Pancreas (tissue), 10 donors: ENCODE measurements at regions not wholly inside any gene's neighbourhood (a gene's known extent, or its start where the extent isn't known, plus 50 kb on each side); places are given as distances from the start of the nearest gene placed in this dataset.

Experiments used
- ATAC-seq, 4 donors: fragments of 200-7000 bp; cut with Tn5 transposase; one replicate each; pipeline versions ENCODE4 v1.8.0 to v1.9.1; 2020; ENCODE audit warnings: mild to moderate bottlenecking in 4 of 4, moderate library complexity in 4 of 4
- DNase-seq, 6 donors: peaks; one replicate each; pipeline ENCODE4 v3.0.0-alpha.2; 2020
- FAIRE-seq: peaks from 2 replicates; lab custom pipeline; 2012; peaks lifted over from hg19 to GRCh38; lab: Jason Lieb, UNC
- H3K27ac ChIP-seq, 4 donors: fragments of 200-600 bp; sonication (generic); 1 replicate in 3 of 4; 2 replicates in 1 of 4; pipeline versions ENCODE4 v1.5.0 to v1.8.0; 2020
- H3K27me3 ChIP-seq, 4 donors: fragments of 200-600 bp; one replicate each; pipeline ENCODE4 v1.8.0; 2021
- H3K36me3 ChIP-seq, 3 donors: fragments of 200-600 bp; sonication (generic) in 1 of 3; one replicate each; pipeline versions ENCODE4 v1.5.0 to v1.8.0; 2020 to 2021
- H3K4me1 ChIP-seq, 3 donors: fragments of 200-600 bp; one replicate each; pipeline ENCODE4 v1.8.0; 2021
- H3K4me3 ChIP-seq, 4 donors: fragments of 200-600 bp; sonication (generic) in 2 of 4; one replicate each; pipeline versions ENCODE4 v1.5.0 to v1.8.0; 2020 to 2021
- H3K9me3 ChIP-seq, 4 donors: fragments of 200-600 bp; one replicate each; pipeline ENCODE4 v1.8.0; 2021
- CTCF ChIP-seq, 4 donors: fragments of 200-600 bp; sonication (generic) in 3 of 4; IDR thresholded peaks; one replicate each; pipeline versions ENCODE4 v1.5.0 to v1.8.0; 2021; ENCODE audit warnings: antibody characterized with exemption in 4 of 4
- WGBS, 2 donors: extraction: QIAGEN DNeasy Blood & Tissue Kit; methylation state at CpG; one replicate each; pipeline ENCODE4 v1.1.7; 2013; 5-methylcytosine and 5-hydroxymethylcytosine counted together
- intact Hi-C, 3 donors: fragments of 100-400 bp; cut with DNase I; formaldehyde crosslinking; loops; one replicate each; pipeline versions ENCODE4 v1.11.1 to v1.14.2; 2022
- donor health status: healthy with polysubstance abuse.
- donor health status: DM: no; HTN: no; CAD: no; lungs with moderate emphysema.
- donor health status: DM: no; HTN: no; CAD: no.
- donor health status: control.
- donor health status: control.
- donor health status: Bipolar disorder and iron deficiency.
- donor health status: DM: yes; HTN: yes; CAD: no.
- donor health status: DM: no; HTN: no; CAD: no.
- donor health status: DM: no; HTN: no; CAD: no.
- donor health status: DM: yes; HTN: yes; CAD: no.

- intact Hi-C loops, result no loop called here
- H3K36me3 ChIP-seq, result no peaks in the 10 kb centered on the region
- no peak overlapping the region for H3K27ac ChIP-seq
- FAIRE-seq (no peak), DNase-seq (no peak), ATAC-seq (no peak)
- H3K9me3 ChIP-seq, result no peaks in the 10 kb centered on the region
- H3K4me3 ChIP-seq, result no peak overlapping the region
- 39 to 51% methylated on average over 4 of the region's 4 CpGs for WGBS, 2 donors
- no peaks in the 10 kb centered on the region for H3K4me1 ChIP-seq
- no peaks in the 10 kb centered on the region for H3K27me3 ChIP-seq
- TF ChIP-seq CTCF (IDR thresholded peaks at IDR 0.05), result no peak
Measured at GRCh38 chr11:44403176-44403575, 93.2 kb upstream of the ALX4 start.

GRCh38 chr11:44403587-44404273 is 93.8 kb upstream of the ALX4 start:
- no peak for TF ChIP-seq CTCF (IDR thresholded peaks at IDR 0.05)
- no peaks in the 10 kb centered on the region for H3K9me3 ChIP-seq
- H3K27ac ChIP-seq, result no peak overlapping the region
- DNase-seq, result no peak
- FAIRE-seq, result no peak
- 51 to 58% methylated on average over 6 of the region's 6 CpGs for WGBS, 2 donors
- no peaks in the 10 kb centered on the region for H3K4me1 ChIP-seq
- no peaks in the 10 kb centered on the region for H3K27me3 ChIP-seq
- intact Hi-C loops, result no loop called here
- ATAC-seq, result no peak
- no peak overlapping the region for H3K4me3 ChIP-seq
- no peaks in the 10 kb centered on the region for H3K36me3 ChIP-seq

- intact Hi-C loops, result no loop called here
- DNase-seq (no peak), ATAC-seq (no peak), FAIRE-seq (no peak)
- Histone ChIP-seq H3K4me1 (no peaks in the 10 kb centered on the region), H3K9me3 (no peaks in the 10 kb centered on the region), H3K36me3 (no peaks in the 10 kb centered on the region), H3K27ac (no peak overlapping the region), H3K27me3 (no peaks in the 10 kb centered on the region), H3K4me3 (no peak overlapping the region)
- 60 to 61% methylated on average over 6 of the region's 6 CpGs for WGBS, 2 donors
- TF ChIP-seq CTCF (IDR thresholded peaks at IDR 0.05), result no peak
Measured at GRCh38 chr11:44404301-44404700, 94.4 kb upstream of the ALX4 start.

GRCh38 chr11:44404736-44405395 is 94.9 kb upstream of the ALX4 start:
- ATAC-seq (no peak), FAIRE-seq (no peak), DNase-seq (no peak)
- no peaks in the 10 kb centered on the region for H3K4me1 ChIP-seq
- H3K9me3 ChIP-seq, result no peaks in the 10 kb centered on the region
- H3K4me3 ChIP-seq, result no peak overlapping the region
- intact Hi-C loops, result no loop called here
- no peak for TF ChIP-seq CTCF (IDR thresholded peaks at IDR 0.05)
- H3K27ac ChIP-seq, result no peak overlapping the region
- H3K36me3 ChIP-seq, result no peaks in the 10 kb centered on the region
- H3K27me3 ChIP-seq, result no peaks in the 10 kb centered on the region
- 50 to 61% methylated on average over 10 of the region's 10 CpGs for WGBS, 2 donors
